ENCODE measurements at regions not wholly inside any gene's neighbourhood (a gene's known extent, or its start where the extent isn't known, plus 50 kb on each side); places are given as distances from the start of the nearest gene placed in this dataset.

DNA sequence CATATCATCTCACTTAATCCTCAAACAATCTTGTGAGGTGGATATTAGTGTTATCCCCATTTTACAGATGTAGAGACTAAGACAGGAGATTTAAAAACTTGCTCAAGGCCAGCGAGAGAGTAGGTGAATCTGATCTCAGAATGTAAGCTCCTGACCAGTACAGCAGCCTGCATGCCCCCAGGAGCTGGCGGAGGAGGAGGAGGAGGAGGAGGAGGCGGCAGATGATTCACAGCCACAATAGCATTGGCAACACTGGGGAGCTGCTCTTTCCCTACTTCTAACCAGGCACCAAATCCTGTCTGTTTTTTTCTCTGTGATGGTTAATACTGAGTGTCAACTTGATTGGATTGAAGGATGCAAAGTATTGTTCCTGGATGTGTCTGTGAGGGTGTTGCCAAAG is 243.2 kb downstream of the ATG4C start:
- TF ChIP-seq POLR2A (IDR thresholded peaks at IDR 0.05; ENCODE audit: low read depth) (no peak), POLR2AphosphoS5 (IDR thresholded peaks at IDR 0.05) (no peak), EP300 (IDR thresholded peaks at IDR 0.05) (no peak)
- TF ChIP-seq, protein P1, sequence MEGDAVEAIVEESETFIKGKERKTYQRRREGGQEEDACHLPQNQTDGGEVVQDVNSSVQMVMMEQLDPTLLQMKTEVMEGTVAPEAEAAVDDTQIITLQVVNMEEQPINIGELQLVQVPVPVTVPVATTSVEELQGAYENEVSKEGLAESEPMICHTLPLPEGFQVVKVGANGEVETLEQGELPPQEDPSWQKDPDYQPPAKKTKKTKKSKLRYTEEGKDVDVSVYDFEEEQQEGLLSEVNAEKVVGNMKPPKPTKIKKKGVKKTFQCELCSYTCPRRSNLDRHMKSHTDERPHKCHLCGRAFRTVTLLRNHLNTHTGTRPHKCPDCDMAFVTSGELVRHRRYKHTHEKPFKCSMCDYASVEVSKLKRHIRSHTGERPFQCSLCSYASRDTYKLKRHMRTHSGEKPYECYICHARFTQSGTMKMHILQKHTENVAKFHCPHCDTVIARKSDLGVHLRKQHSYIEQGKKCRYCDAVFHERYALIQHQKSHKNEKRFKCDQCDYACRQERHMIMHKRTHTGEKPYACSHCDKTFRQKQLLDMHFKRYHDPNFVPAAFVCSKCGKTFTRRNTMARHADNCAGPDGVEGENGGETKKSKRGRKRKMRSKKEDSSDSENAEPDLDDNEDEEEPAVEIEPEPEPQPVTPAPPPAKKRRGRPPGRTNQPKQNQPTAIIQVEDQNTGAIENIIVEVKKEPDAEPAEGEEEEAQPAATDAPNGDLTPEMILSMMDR (IDR thresholded peaks at IDR 0.05): no peak
